Right lobe of liver (tissue), 6 donors: ENCODE measurements at regions not wholly inside any gene's neighbourhood (a gene's known extent, or its start where the extent isn't known, plus 50 kb on each side); places are given as distances from the start of the nearest gene placed in this dataset.

Experiments
- ATAC-seq, 4 donors: fragments of 200-7000 bp; cut with Tn5 transposase; one replicate each; pipeline ENCODE4 v1.9.1; 2020; ENCODE audit warnings: mild to moderate bottlenecking in 4 of 4, moderate library complexity in 4 of 4
- DNase-seq, 3 donors: peaks; one replicate each; pipeline ENCODE4 v3.0.0-alpha.2; 2020
- H3K27ac ChIP-seq, 3 donors: fragments of 200-600 bp; one replicate each; pipeline ENCODE4 v1.8.0; 2022
- H3K27me3 ChIP-seq, 2 donors: fragments of 200-600 bp; one replicate each; pipeline ENCODE4 v1.8.0; 2022
- H3K36me3 ChIP-seq, 4 donors: fragments of 200-600 bp; sonication (generic) in 1 of 4; one replicate each; pipeline versions ENCODE4 v1.5.1 to v1.8.0; 2017 to 2022; ENCODE audit warnings: control low read depth in 1 of 4
- H3K4me1 ChIP-seq, 4 donors: fragments of 200-600 bp; sonication (generic) in 1 of 4; one replicate each; pipeline versions ENCODE4 v1.5.1 to v1.8.0; 2017 to 2022; ENCODE audit warnings: control low read depth in 1 of 4
- H3K4me3 ChIP-seq, 3 donors: fragments of 200-600 bp; one replicate each; pipeline ENCODE4 v1.8.0; 2022
- H3K9me3 ChIP-seq, 4 donors: fragments of 200-600 bp; sonication (generic) in 1 of 4; one replicate each; pipeline versions ENCODE4 v1.5.1 to v1.8.0; 2017 to 2022; ENCODE audit warnings: control low read depth in 1 of 4
- CTCF ChIP-seq, 4 donors: fragments of 200-600 bp in 3 of 4; fragments of 450-650 bp in 1 of 4; IDR thresholded peaks; one replicate each; pipeline versions ENCODE4 v1.5.1 to v1.8.0; 2016 to 2022; ENCODE audit warnings: antibody characterized with exemption in 4 of 4, mild to moderate bottlenecking in 2 of 4
- POLR2A ChIP-seq: fragments of 450-650 bp; IDR thresholded peaks from one replicate; pipeline ENCODE4 v1.6.1; 2017; ENCODE audit warnings: antibody characterized with exemption, mild to moderate bottlenecking
- WGBS: methylation state at CpG from one replicate; pipeline ENCODE4 v1.1.6; 2018; ENCODE audit warnings: low coverage, low lambda C conversion rate; ENCODE audit not compliant: insufficient coverage; ENCODE audit errors: missing lambda C conversion rate; 5-methylcytosine and 5-hydroxymethylcytosine counted together
- intact Hi-C, 2 donors: fragments of 100-400 bp; cut with DNase I; formaldehyde crosslinking; loops; one replicate each; pipeline versions ENCODE4 v1.11.2 to v1.14.1; 2022
- donor health status: DM: no; HTN: yes; CAD: no.
- donor health status: DM: no; HTN: no; CAD: no.
- donor health status: DM: no; HTN: no; CAD: no.
- donor health status: DM: no; HTN: yes; CAD: no.
- donor health status: DM: no; HTN: yes; CAD: no.

GRCh38 chr12:89217472-89217871 is 134.8 kb downstream of the DUSP6 start:
- 40% methylated on average over 2 of the region's 2 CpGs for WGBS
- Histone ChIP-seq H3K27ac (no peak overlapping the region), H3K27me3 (no peaks in the 10 kb centered on the region), H3K9me3 (no peaks in the 10 kb centered on the region), H3K4me3 (no peak overlapping the region), H3K4me1 (peaks cover 0 to 22% (median 3%) of the 10 kb centered on the region in 4 donors), H3K36me3 (no peaks in the 10 kb centered on the region)
- intact Hi-C loops, result no loop called here
- TF ChIP-seq POLR2A (no peak), CTCF (IDR thresholded peaks at IDR 0.05) (no peak)
- DNase-seq, result no peak
- ATAC-seq, result no peak

GRCh38 chr12:89216211-89216952 is 135.9 kb downstream of the DUSP6 start:
- ATAC-seq (no peak), DNase-seq (no peak)
- H3K36me3 ChIP-seq, result no peaks in the 10 kb centered on the region
- H3K4me1 ChIP-seq, result peaks cover 0 to 27% (median 5%) of the 10 kb centered on the region in 4 donors
- H3K9me3 ChIP-seq, result no peaks in the 10 kb centered on the region
- H3K27me3 ChIP-seq, result no peaks in the 10 kb centered on the region
- WGBS, result 100% methylated on average over 1 of the region's 1 CpG
- H3K4me3 ChIP-seq, result no peak overlapping the region
- intact Hi-C loops, result no loop called here
- TF ChIP-seq CTCF (IDR thresholded peaks at IDR 0.05) (no peak), POLR2A (no peak)
- H3K27ac ChIP-seq, result no peak overlapping the region

GRCh38 chr12:89215196-89215595 is 137.1 kb downstream of the DUSP6 start:
- H3K27me3 ChIP-seq, result no peaks in the 10 kb centered on the region
- intact Hi-C loops, result no loop called here
- WGBS, result 57% methylated on average over 1 of the region's 1 CpG
- no peak overlapping the region for H3K4me3 ChIP-seq
- H3K9me3 ChIP-seq, result no peaks in the 10 kb centered on the region
- H3K36me3 ChIP-seq, result no peaks in the 10 kb centered on the region
- no peak for DNase-seq
- H3K27ac ChIP-seq, result no peak overlapping the region
- TF ChIP-seq POLR2A (no peak), CTCF (IDR thresholded peaks at IDR 0.05) (no peak)
- peaks cover 0 to 27% (median 5%) of the 10 kb centered on the region in 4 donors for H3K4me1 ChIP-seq
- ATAC-seq, result no peak

GRCh38 chr12:89213747-89214146 is 138.6 kb downstream of the DUSP6 start:
- Histone ChIP-seq H3K36me3 (no peaks in the 10 kb centered on the region), H3K4me3 (no peak overlapping the region), H3K9me3 (no peaks in the 10 kb centered on the region), H3K4me1 (peaks cover 0 to 32% (median 7%) of the 10 kb centered on the region in 4 donors), H3K27me3 (no peaks in the 10 kb centered on the region), H3K27ac (peak overlapping the region; percentile 13 to 66 (median 47))
- intact Hi-C loops, result no loop called here
- DNase-seq, result no peak
- WGBS, result 24% methylated on average over 1 of the region's 1 CpG
- ATAC-seq, result peak; percentile 68 to 90 (median 76)
- TF ChIP-seq CTCF (IDR thresholded peaks at IDR 0.05), result no peak
- TF ChIP-seq POLR2A, result no peak
